Lower lobe of right lung (tissue), 2 donors: ENCODE measurements at regions not wholly inside any gene's neighbourhood (a gene's known extent, or its start where the extent isn't known, plus 50 kb on each side); places are given as distances from the start of the nearest gene placed in this dataset.

Experiments
- ATAC-seq, 2 donors: fragments of 200-7000 bp; cut with Tn5 transposase; one replicate each; pipeline ENCODE4 v1.9.1; 2020 to 2022; ENCODE audit warnings: mild to moderate bottlenecking in 2 of 2, moderate library complexity in 2 of 2
- DNase-seq: peaks from one replicate; pipeline ENCODE4 v3.0.0-alpha.2; 2020
- H3K27ac ChIP-seq: fragments of 200-600 bp; one replicate; pipeline ENCODE4 v1.8.0; 2022
- H3K27me3 ChIP-seq: fragments of 200-600 bp; one replicate; pipeline ENCODE4 v1.8.0; 2022; ENCODE audit warnings: low read depth
- H3K36me3 ChIP-seq: fragments of 200-600 bp; one replicate; pipeline ENCODE4 v1.8.0; 2022; ENCODE audit warnings: mild to moderate bottlenecking
- H3K4me1 ChIP-seq: fragments of 200-600 bp; one replicate; pipeline ENCODE4 v1.8.0; 2022
- H3K4me3 ChIP-seq: fragments of 200-600 bp; one replicate; pipeline ENCODE4 v1.8.0; 2022; ENCODE audit warnings: mild to moderate bottlenecking
- H3K9me3 ChIP-seq: fragments of 200-600 bp; one replicate; pipeline ENCODE4 v1.8.0; 2022
- intact Hi-C: fragments of 100-400 bp; cut with DNase I; formaldehyde crosslinking; loops from one replicate; pipeline ENCODE4 v1.11.0; 2022
- TF ChIP-seq, protein P1 (sequence below): fragments of 200-600 bp; IDR thresholded peaks from one replicate; pipeline ENCODE4 v1.8.0; 2022; ENCODE audit warnings: antibody characterized with exemption, mild to moderate bottlenecking
- donor health status: DM: no; HTN: yes; CAD: no; lungs with severe emphysema.

DNA sequence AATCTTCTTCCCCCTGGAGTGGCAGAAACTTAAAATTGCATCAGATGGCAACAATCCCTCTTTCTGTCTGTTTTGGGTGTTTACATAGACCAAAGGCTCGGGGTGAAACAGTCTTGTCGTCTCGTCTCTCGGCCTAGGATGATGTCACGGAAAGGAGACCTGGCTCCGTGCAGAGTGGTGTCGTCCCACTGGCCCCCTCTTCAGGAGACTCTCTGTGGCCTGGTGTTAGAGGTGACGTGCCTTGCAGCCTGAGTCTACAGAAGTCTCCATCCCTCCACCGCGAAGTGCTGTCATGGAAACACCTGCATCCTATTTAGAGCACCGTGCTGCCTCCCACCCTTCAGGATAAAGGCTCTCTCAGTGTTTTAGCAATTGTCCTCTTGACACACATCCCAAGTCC lies 409.7 kb downstream of the IRX1 start:
- no peak for ATAC-seq
- H3K4me1 ChIP-seq, result no peaks in the 10 kb centered on the region
- H3K4me3 ChIP-seq, result no peak overlapping the region
- no peaks in the 10 kb centered on the region for H3K27me3 ChIP-seq
- TF ChIP-seq, protein P1, sequence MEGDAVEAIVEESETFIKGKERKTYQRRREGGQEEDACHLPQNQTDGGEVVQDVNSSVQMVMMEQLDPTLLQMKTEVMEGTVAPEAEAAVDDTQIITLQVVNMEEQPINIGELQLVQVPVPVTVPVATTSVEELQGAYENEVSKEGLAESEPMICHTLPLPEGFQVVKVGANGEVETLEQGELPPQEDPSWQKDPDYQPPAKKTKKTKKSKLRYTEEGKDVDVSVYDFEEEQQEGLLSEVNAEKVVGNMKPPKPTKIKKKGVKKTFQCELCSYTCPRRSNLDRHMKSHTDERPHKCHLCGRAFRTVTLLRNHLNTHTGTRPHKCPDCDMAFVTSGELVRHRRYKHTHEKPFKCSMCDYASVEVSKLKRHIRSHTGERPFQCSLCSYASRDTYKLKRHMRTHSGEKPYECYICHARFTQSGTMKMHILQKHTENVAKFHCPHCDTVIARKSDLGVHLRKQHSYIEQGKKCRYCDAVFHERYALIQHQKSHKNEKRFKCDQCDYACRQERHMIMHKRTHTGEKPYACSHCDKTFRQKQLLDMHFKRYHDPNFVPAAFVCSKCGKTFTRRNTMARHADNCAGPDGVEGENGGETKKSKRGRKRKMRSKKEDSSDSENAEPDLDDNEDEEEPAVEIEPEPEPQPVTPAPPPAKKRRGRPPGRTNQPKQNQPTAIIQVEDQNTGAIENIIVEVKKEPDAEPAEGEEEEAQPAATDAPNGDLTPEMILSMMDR, result no peak
- H3K9me3 ChIP-seq, result no peaks in the 10 kb centered on the region
- H3K36me3 ChIP-seq, result no peaks in the 10 kb centered on the region
- no peak for DNase-seq
- intact Hi-C loops, result no loop called here
- no peak overlapping the region for H3K27ac ChIP-seq

DNA sequence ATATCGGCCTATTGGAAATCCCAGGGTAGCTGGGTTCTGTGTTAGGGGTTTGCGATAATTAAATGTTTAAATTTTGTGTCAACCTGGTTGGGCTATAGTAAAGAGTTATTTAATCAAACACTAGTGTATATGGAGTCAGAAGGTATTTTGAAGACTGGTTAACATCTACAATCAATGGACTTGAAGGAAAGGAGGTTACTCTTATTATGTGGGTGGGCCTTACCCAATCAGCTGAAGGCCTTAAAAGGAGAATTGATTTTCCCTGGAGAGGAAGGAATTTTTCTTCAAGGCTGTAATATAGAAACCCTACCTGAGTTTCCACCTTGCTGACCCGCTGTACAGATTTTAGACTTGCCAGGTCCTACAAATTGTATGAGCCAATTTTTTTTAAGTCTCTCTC lies 411.4 kb downstream of the IRX1 start:
- Histone ChIP-seq H3K36me3 (no peaks in the 10 kb centered on the region), H3K4me3 (no peak overlapping the region), H3K9me3 (no peaks in the 10 kb centered on the region), H3K27me3 (no peaks in the 10 kb centered on the region), H3K27ac (no peak overlapping the region), H3K4me1 (no peaks in the 10 kb centered on the region)
- intact Hi-C loops, result no loop called here
- TF ChIP-seq, protein P1, result no peak
- DNase-seq (no peak), ATAC-seq (no peak)

DNA sequence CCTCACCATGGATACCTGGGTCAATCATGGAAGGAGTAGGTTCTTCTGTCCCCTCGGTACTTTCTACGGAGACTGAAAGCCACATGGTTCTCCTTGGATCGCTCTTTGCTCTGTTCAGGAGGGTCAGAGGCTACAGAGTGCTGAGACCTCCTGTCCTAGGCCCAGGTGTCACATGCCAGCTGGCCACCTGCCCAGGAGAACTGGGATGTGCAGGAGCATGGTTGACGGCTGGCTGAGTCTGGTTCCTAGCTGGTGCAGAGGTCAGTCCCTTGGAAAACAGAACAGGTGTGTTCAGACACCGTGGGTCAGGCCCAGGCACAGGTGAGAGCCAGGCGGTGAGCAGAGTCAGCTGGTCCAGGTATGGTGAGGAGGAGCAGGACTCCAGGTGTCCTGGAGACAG lies 416.3 kb downstream of the IRX1 start:
- Histone ChIP-seq H3K36me3 (no peaks in the 10 kb centered on the region), H3K9me3 (no peaks in the 10 kb centered on the region), H3K4me3 (no peak overlapping the region), H3K27ac (no peak overlapping the region), H3K27me3 (no peaks in the 10 kb centered on the region), H3K4me1 (no peaks in the 10 kb centered on the region)
- no peak for ATAC-seq
- no peak for DNase-seq
- TF ChIP-seq, protein P1, result no peak
- intact Hi-C loops, result no loop called here

DNA sequence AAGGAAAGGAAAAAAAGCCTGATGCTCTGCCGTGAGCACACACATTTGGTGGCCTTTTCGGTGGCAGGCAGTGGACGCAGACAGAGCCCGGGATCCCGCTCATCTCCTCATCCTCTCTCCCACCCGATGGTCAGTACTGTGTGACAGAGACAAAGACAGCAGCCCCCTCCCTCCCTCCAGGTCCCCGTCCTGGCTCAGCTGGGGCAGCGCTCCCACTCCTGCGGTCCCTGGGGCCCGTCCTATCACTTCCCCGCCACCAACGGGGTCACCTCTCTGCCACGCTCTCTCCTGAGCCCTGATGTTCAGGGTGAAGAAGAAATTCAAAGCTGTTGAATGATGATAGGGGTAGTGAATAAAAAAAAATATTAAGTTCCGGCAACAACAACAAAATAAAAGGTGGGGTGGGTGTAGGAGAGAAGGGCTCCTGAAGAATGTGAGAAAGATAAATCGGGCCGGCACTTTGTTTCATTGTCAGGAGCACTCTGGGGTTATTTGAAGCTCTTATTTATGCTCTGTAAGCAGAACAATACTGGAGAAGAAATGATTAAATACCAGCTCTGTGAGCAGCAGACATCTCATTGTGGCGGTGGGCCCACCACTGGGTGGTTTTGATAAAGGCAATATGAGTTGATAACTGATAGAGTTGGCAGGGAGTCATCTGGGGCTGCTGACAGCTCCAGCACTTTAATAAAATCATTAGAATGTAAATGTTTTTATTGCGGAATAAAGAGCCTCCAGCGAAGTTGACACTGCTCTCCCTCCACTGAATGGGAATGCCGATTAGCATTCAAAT lies 417.7 kb downstream of the IRX1 start:
- Histone ChIP-seq H3K27me3 (no peaks in the 10 kb centered on the region), H3K4me3 (no peak overlapping the region), H3K9me3 (no peaks in the 10 kb centered on the region), H3K27ac (no peak overlapping the region), H3K36me3 (no peaks in the 10 kb centered on the region), H3K4me1 (peaks cover 5% of the 10 kb centered on the region)
- TF ChIP-seq, protein P1, result no peak
- ATAC-seq (no peak), DNase-seq (no peak)
- intact Hi-C loops, result no loop called here

DNA sequence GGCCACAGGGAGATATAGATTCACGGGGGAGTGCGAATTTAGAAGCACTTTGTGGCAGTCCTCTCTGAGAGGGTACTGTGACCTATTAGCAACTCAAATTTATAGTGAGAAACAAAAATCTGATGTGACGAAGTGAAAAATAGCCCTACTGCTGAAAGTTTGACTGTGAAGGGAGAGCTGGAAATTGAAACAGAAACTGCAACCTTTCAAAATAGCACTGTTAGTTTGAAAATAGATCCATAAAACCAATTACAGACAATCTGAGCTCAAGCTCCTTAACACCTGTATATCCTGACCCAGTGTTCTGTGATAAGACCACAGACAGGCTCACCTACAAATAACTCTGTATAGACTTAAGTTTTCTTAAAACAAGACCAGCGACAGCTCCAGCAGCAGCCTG lies 420.1 kb downstream of the IRX1 start:
- Histone ChIP-seq H3K36me3 (no peaks in the 10 kb centered on the region), H3K9me3 (no peaks in the 10 kb centered on the region), H3K4me1 (peaks cover 16% of the 10 kb centered on the region), H3K27ac (no peak overlapping the region), H3K4me3 (no peak overlapping the region), H3K27me3 (no peaks in the 10 kb centered on the region)
- TF ChIP-seq, protein P1, result no peak
- ATAC-seq, result no peak
- DNase-seq, result no peak
- intact Hi-C loops, result no loop called here
